HepG2 (cell line): ENCODE measurements at regions not wholly inside any gene's neighbourhood (a gene's known extent, or its start where the extent isn't known, plus 50 kb on each side); places are given as distances from the start of the nearest gene placed in this dataset.

Experiments used
- ATAC-seq: fragments of 200-7000 bp; cut with Tn5 transposase; 3 replicates; pipeline ENCODE4 v1.9.1; 2020; ENCODE audit warnings: mild to moderate bottlenecking, moderate library complexity
- BruUV-seq: library from RNA; stranded (reverse); fragments of 400-500 nt; replicated peaks from 2 replicates; lab custom pipeline; 2021; lab: Mats Ljungman, UMichigan
- CTCF ChIA-PET: fragments of 300-600 bp; formaldehyde crosslinking; extraction: SDS; loops from one replicate; lab custom pipeline; 2021; ENCODE audit warnings: low total read pairs, inconsistent platforms, low intra/inter-chr PET ratio; lab: Yijun Ruan, JAX
- POLR2A ChIA-PET: fragments of 350-600 bp; sonication (Branson Sonifier 250); formaldehyde crosslinking; loops from one replicate; lab custom pipeline; 2020; ENCODE audit warnings: antibody characterized with exemption, inconsistent platforms; lab: Yijun Ruan, JAX
- DNase-seq: peaks from one replicate; pipeline ENCODE4 v3.0.0-alpha.2; 2015; ENCODE audit warnings: low spot score
- FAIRE-seq: peaks from 3 replicates; lab custom pipeline; 2011; peaks lifted over from hg19 to GRCh38; lab: Jason Lieb, UNC
- H2AFZ ChIP-seq: one replicate; pipeline ENCODE4 v1.6.1; 2011; ENCODE audit warnings: low read length, inconsistent platforms
- H3K27ac ChIP-seq: fragments of 300-600 bp; 3 replicates; pipeline ENCODE4 v1.8.0; 2011; ENCODE audit warnings: mixed run types, mild to moderate bottlenecking, mixed read lengths, low read length, inconsistent platforms; ENCODE audit not compliant: insufficient read depth; ENCODE audit errors: extremely low read length
- H3K27me3 ChIP-seq, 2 experiments: fragments of 200-600 bp in 1 of 2; 2 replicates in 1 of 2; 3 replicates in 1 of 2; pipeline versions ENCODE4 v1.6.0 to v1.8.0; 2011; ENCODE audit warnings: low read length in 2 of 2, mild to moderate bottlenecking in 2 of 2, moderate library complexity in 2 of 2, inconsistent platforms in 1 of 2; ENCODE audit not compliant: insufficient read depth in 2 of 2, control insufficient read depth in 1 of 2
- H3K36me3 ChIP-seq, 2 experiments: fragments of 200-600 bp in 1 of 2; replicated peaks in 1 of 2; 2 replicates in 1 of 2; 3 replicates in 1 of 2; pipeline versions ENCODE4 v1.5.1 to v1.8.0; 2011; ENCODE audit warnings: low read length in 2 of 2, inconsistent platforms in 1 of 2; ENCODE audit not compliant: insufficient read depth in 2 of 2, control insufficient read depth in 1 of 2
- H3K4me1 ChIP-seq: 2 replicates; pipeline ENCODE4 v1.5.1; 2012; ENCODE audit warnings: low read length, inconsistent platforms; ENCODE audit not compliant: insufficient read depth
- H3K4me2 ChIP-seq: 2 replicates; pipeline ENCODE4 v1.6.0; 2011; ENCODE audit warnings: low read depth, low read length, inconsistent platforms
- H3K4me3 ChIP-seq, 3 experiments: fragments of 200-600 bp in 1 of 3; sonication (generic), shearing (Covaris generic) in 1 of 3; replicated peaks in 1 of 3; 2 replicates each; pipeline ENCODE4 v1.5.1; 2011 to 2016; ENCODE audit warnings: low read length in 3 of 3, inconsistent platforms in 2 of 3, low read depth in 2 of 3, mild to moderate bottlenecking in 2 of 3, control low read depth in 1 of 3, mixed read lengths in 1 of 3; ENCODE audit not compliant: insufficient read depth in 1 of 3
- H3K79me2 ChIP-seq: one replicate; pipeline ENCODE4 v1.6.1; 2011; ENCODE audit warnings: low read length, inconsistent platforms; ENCODE audit not compliant: insufficient read depth
- H3K9ac ChIP-seq: 2 replicates; pipeline ENCODE4 v1.6.0; 2011; ENCODE audit warnings: mild to moderate bottlenecking, low read depth, low read length, inconsistent platforms; ENCODE audit not compliant: insufficient read depth
- H3K9me3 ChIP-seq: 2 replicates; pipeline ENCODE4 v1.5.1; 2012; ENCODE audit warnings: mild to moderate bottlenecking, low read length
- H4K20me1 ChIP-seq: 2 replicates; pipeline ENCODE4 v1.6.0; 2011; ENCODE audit warnings: inconsistent platforms, mild to moderate bottlenecking, low read length, moderate library complexity; ENCODE audit not compliant: insufficient read depth
- ARNT2 ChIP-seq: sonication (generic); formaldehyde crosslinking; IDR thresholded peaks from 2 replicates; pipeline ENCODE4 v1.8.0; 2022; ENCODE audit warnings: mild to moderate bottlenecking, low read depth, missing genetic modification reagents, moderate library complexity
- HDAC1 ChIP-seq: sonication (generic); formaldehyde crosslinking; IDR thresholded peaks from 2 replicates; pipeline ENCODE4 v1.5.1; 2020; ENCODE audit warnings: mild to moderate bottlenecking, missing genetic modification reagents
- NFKB2 ChIP-seq: sonication (generic); formaldehyde crosslinking; IDR thresholded peaks from 2 replicates; pipeline ENCODE4 v1.4.0; 2020; ENCODE audit warnings: missing genetic modification reagents, borderline replicate concordance
- PAF1 ChIP-seq: IDR thresholded peaks from 2 replicates; pipeline ENCODE4 v1.6.1; 2016; ENCODE audit warnings: missing genetic modification reagents, missing compliant biosample characterization
- PAX8 ChIP-seq: sonication (generic); formaldehyde crosslinking; IDR thresholded peaks from 2 replicates; pipeline ENCODE4 v1.8.0; 2022; ENCODE audit warnings: mild to moderate bottlenecking, missing genetic modification reagents, borderline replicate concordance
- PHB2 ChIP-seq: fragments of 450-650 bp; IDR thresholded peaks from 2 replicates; pipeline ENCODE4 v1.6.1; 2018; ENCODE audit not compliant: partially characterized antibody
- XBP1 ChIP-seq: sonication (generic); formaldehyde crosslinking; IDR thresholded peaks from 2 replicates; pipeline ENCODE4 v1.5.0; 2020; ENCODE audit warnings: missing genetic modification reagents
- ZBTB3 ChIP-seq: sonication (generic); formaldehyde crosslinking; IDR thresholded peaks from 2 replicates; pipeline ENCODE4 v1.4.0; 2020; ENCODE audit warnings: low read depth, mild to moderate bottlenecking, moderate library complexity, missing genetic modification reagents, borderline replicate concordance
- WGBS: methylation state at CpG from one replicate; pipeline ENCODE4 v1.1.6; 2017; ENCODE audit warnings: low lambda C conversion rate; 5-methylcytosine and 5-hydroxymethylcytosine counted together
- in situ Hi-C: cut with HindIII; loops from 2 replicates; pipeline ENCODE4 v1.10.0; 2017; ENCODE audit warnings: low pct_unique_long_range_greater_than_20kb; ENCODE audit not compliant: extremely low pct_ligation_motif_present
- intact Hi-C: fragments of 100-400 bp; cut with micrococcal nuclease; formaldehyde crosslinking; loops from one replicate; pipeline ENCODE4 v1.10.0; 2022; ENCODE audit not compliant: unreplicated experiment

- no peak for TF ChIP-seq PAX8 (CRISPR knock-in tag)
- no peak for TF ChIP-seq ZBTB3 (CRISPR knock-in tag)
- TF ChIP-seq, all 625 proteins: peak for 0
Measured at GRCh38 chr6:90370493-90370959, 73.9 kb upstream of the BACH2 start (continued).

GRCh38 chr6:90369651-90370050, 73.0 kb upstream of the BACH2 start:
- H3K27me3 ChIP-seq: no peaks in the 10 kb centered on the region; a peak in 1 of 5 replicates
- H3K4me2 ChIP-seq: no peak overlapping the region
- CTCF ChIA-PET: no interaction called here
- H3K9ac ChIP-seq: no peak overlapping the region
- FAIRE-seq (no peak), DNase-seq (no peak)
- no peaks in the 10 kb centered on the region for H3K79me2 ChIP-seq
- H3K27ac ChIP-seq: no peak overlapping the region
- H3K4me3 ChIP-seq: no peak overlapping the region
- no peaks in the 10 kb centered on the region for H3K36me3 ChIP-seq
- TF ChIP-seq PHB2 (no peak), NFKB2 (CRISPR knock-in tag) (no peak), XBP1 (CRISPR knock-in tag) (no peak), PAF1 (CRISPR knock-in tag) (no peak), ARNT2 (CRISPR knock-in tag) (no peak), HDAC1 (CRISPR knock-in tag) (no peak)
- TF ChIP-seq, all 625 proteins: peak for 0
- intact Hi-C loops: loop anchor here (10.0 kb wide), 1 partner anchor 275 kb away; no protein-coding TSS in a partner anchor
- H3K9me3 ChIP-seq: no peaks in the 10 kb centered on the region
- BruUV-seq: no TSS peak
- POLR2A ChIA-PET: no interaction called here
- ATAC-seq: no peak
- in situ Hi-C loops: no loop called here
- no peaks in the 10 kb centered on the region for H3K4me1 ChIP-seq
- under 1% methylated on average over 6 of the region's 6 CpGs for WGBS
- H4K20me1 ChIP-seq: no peaks in the 10 kb centered on the region
- H2AFZ ChIP-seq: no peak overlapping the region
